HepG2 (cell line): ENCODE measurements at regions not wholly inside any gene's neighbourhood (a gene's known extent, or its start where the extent isn't known, plus 50 kb on each side); places are given as distances from the start of the nearest gene placed in this dataset.

ENCODE experiments used
- ATAC-seq: fragments of 200-7000 bp; cut with Tn5 transposase; 3 replicates; pipeline ENCODE4 v1.9.1; 2020; ENCODE audit warnings: mild to moderate bottlenecking, moderate library complexity
- BruUV-seq: library from RNA; stranded (reverse); fragments of 400-500 nt; replicated peaks from 2 replicates; lab custom pipeline; 2021; lab: Mats Ljungman, UMichigan
- CTCF ChIA-PET: fragments of 300-600 bp; formaldehyde crosslinking; extraction: SDS; loops from one replicate; lab custom pipeline; 2021; ENCODE audit warnings: low total read pairs, inconsistent platforms, low intra/inter-chr PET ratio; lab: Yijun Ruan, JAX
- POLR2A ChIA-PET: fragments of 350-600 bp; sonication (Branson Sonifier 250); formaldehyde crosslinking; loops from one replicate; lab custom pipeline; 2020; ENCODE audit warnings: antibody characterized with exemption, inconsistent platforms; lab: Yijun Ruan, JAX
- DNase-seq: peaks from one replicate; pipeline ENCODE4 v3.0.0-alpha.2; 2015; ENCODE audit warnings: low spot score
- FAIRE-seq: peaks from 3 replicates; lab custom pipeline; 2011; peaks lifted over from hg19 to GRCh38; lab: Jason Lieb, UNC
- H2AFZ ChIP-seq: one replicate; pipeline ENCODE4 v1.6.1; 2011; ENCODE audit warnings: low read length, inconsistent platforms
- H3K27ac ChIP-seq: fragments of 300-600 bp; 3 replicates; pipeline ENCODE4 v1.8.0; 2011; ENCODE audit warnings: mixed run types, mild to moderate bottlenecking, mixed read lengths, low read length, inconsistent platforms; ENCODE audit not compliant: insufficient read depth; ENCODE audit errors: extremely low read length
- H3K27me3 ChIP-seq, 2 experiments: fragments of 200-600 bp in 1 of 2; 2 replicates in 1 of 2; 3 replicates in 1 of 2; pipeline versions ENCODE4 v1.6.0 to v1.8.0; 2011; ENCODE audit warnings: low read length in 2 of 2, mild to moderate bottlenecking in 2 of 2, moderate library complexity in 2 of 2, inconsistent platforms in 1 of 2; ENCODE audit not compliant: insufficient read depth in 2 of 2, control insufficient read depth in 1 of 2
- H3K36me3 ChIP-seq, 2 experiments: fragments of 200-600 bp in 1 of 2; replicated peaks in 1 of 2; 2 replicates in 1 of 2; 3 replicates in 1 of 2; pipeline versions ENCODE4 v1.5.1 to v1.8.0; 2011; ENCODE audit warnings: low read length in 2 of 2, inconsistent platforms in 1 of 2; ENCODE audit not compliant: insufficient read depth in 2 of 2, control insufficient read depth in 1 of 2
- H3K4me1 ChIP-seq: 2 replicates; pipeline ENCODE4 v1.5.1; 2012; ENCODE audit warnings: low read length, inconsistent platforms; ENCODE audit not compliant: insufficient read depth
- H3K4me2 ChIP-seq: 2 replicates; pipeline ENCODE4 v1.6.0; 2011; ENCODE audit warnings: low read depth, low read length, inconsistent platforms
- H3K4me3 ChIP-seq, 3 experiments: fragments of 200-600 bp in 1 of 3; sonication (generic), shearing (Covaris generic) in 1 of 3; replicated peaks in 1 of 3; 2 replicates each; pipeline ENCODE4 v1.5.1; 2011 to 2016; ENCODE audit warnings: low read length in 3 of 3, inconsistent platforms in 2 of 3, low read depth in 2 of 3, mild to moderate bottlenecking in 2 of 3, control low read depth in 1 of 3, mixed read lengths in 1 of 3; ENCODE audit not compliant: insufficient read depth in 1 of 3
- H3K79me2 ChIP-seq: one replicate; pipeline ENCODE4 v1.6.1; 2011; ENCODE audit warnings: low read length, inconsistent platforms; ENCODE audit not compliant: insufficient read depth
- H3K9ac ChIP-seq: 2 replicates; pipeline ENCODE4 v1.6.0; 2011; ENCODE audit warnings: mild to moderate bottlenecking, low read depth, low read length, inconsistent platforms; ENCODE audit not compliant: insufficient read depth
- H3K9me3 ChIP-seq: 2 replicates; pipeline ENCODE4 v1.5.1; 2012; ENCODE audit warnings: mild to moderate bottlenecking, low read length
- H4K20me1 ChIP-seq: 2 replicates; pipeline ENCODE4 v1.6.0; 2011; ENCODE audit warnings: inconsistent platforms, mild to moderate bottlenecking, low read length, moderate library complexity; ENCODE audit not compliant: insufficient read depth
- HOXA5 ChIP-seq: sonication (generic); formaldehyde crosslinking; IDR thresholded peaks from 2 replicates; pipeline ENCODE4 v1.4.0; 2020; ENCODE audit warnings: missing genetic modification reagents
- JUN ChIP-seq: sonication (generic); formaldehyde crosslinking; IDR thresholded peaks from 2 replicates; pipeline ENCODE4 v1.4.0; 2020; ENCODE audit warnings: mild to moderate bottlenecking, missing genetic modification reagents
- KDM6A ChIP-seq: IDR thresholded peaks from 2 replicates; pipeline ENCODE4 v1.6.1; 2016; ENCODE audit warnings: low read depth
- TP53 ChIP-seq: sonication (generic); formaldehyde crosslinking; conservative IDR thresholded peaks from 2 replicates; pipeline ENCODE4 v1.4.0; 2020; ENCODE audit warnings: missing genetic modification reagents
- ZNF205 ChIP-seq: IDR thresholded peaks from 2 replicates; pipeline ENCODE4 v1.6.1; 2018; ENCODE audit warnings: missing biosample characterization, missing genetic modification reagents
- ZNF512 ChIP-seq: sonication (generic); formaldehyde crosslinking; IDR thresholded peaks from 2 replicates; pipeline ENCODE4 v1.4.0; 2020; ENCODE audit warnings: mild to moderate bottlenecking, missing genetic modification reagents
- ZNF614 ChIP-seq: IDR thresholded peaks from 2 replicates; pipeline ENCODE4 v1.6.1; 2018; ENCODE audit warnings: missing biosample characterization, missing genetic modification reagents, inconsistent platforms, borderline replicate concordance
- ZNF678 ChIP-seq: sonication (generic); formaldehyde crosslinking; IDR thresholded peaks from 2 replicates; pipeline ENCODE4 v1.4.0; 2020; ENCODE audit warnings: mild to moderate bottlenecking, missing genetic modification reagents
- ZNF720 ChIP-seq: sonication (generic); formaldehyde crosslinking; IDR thresholded peaks from 2 replicates; pipeline ENCODE4 v1.4.0; 2020; ENCODE audit warnings: missing genetic modification reagents
- ZNF790 ChIP-seq: sonication (generic); formaldehyde crosslinking; IDR thresholded peaks from 2 replicates; pipeline ENCODE4 v1.8.0; 2022; ENCODE audit warnings: missing genetic modification reagents, mild to moderate bottlenecking, borderline replicate concordance
- WGBS: methylation state at CpG from one replicate; pipeline ENCODE4 v1.1.6; 2017; ENCODE audit warnings: low lambda C conversion rate; 5-methylcytosine and 5-hydroxymethylcytosine counted together
- in situ Hi-C: cut with HindIII; loops from 2 replicates; pipeline ENCODE4 v1.10.0; 2017; ENCODE audit warnings: low pct_unique_long_range_greater_than_20kb; ENCODE audit not compliant: extremely low pct_ligation_motif_present
- intact Hi-C: fragments of 100-400 bp; cut with micrococcal nuclease; formaldehyde crosslinking; loops from one replicate; pipeline ENCODE4 v1.10.0; 2022; ENCODE audit not compliant: unreplicated experiment
- TF ChIP-seq, protein P1 (sequence below), 2 experiments: sonication (generic) in 1 of 2; formaldehyde crosslinking in 1 of 2; IDR thresholded peaks; 2 replicates each; pipeline versions ENCODE4 v1.5.1 to v1.6.1; 2011 to 2020; ENCODE audit warnings: borderline replicate concordance in 1 of 2, low read depth in 1 of 2, low read length in 1 of 2, mild to moderate bottlenecking in 1 of 2, missing genetic modification reagents in 1 of 2, moderate library complexity in 1 of 2
- TF ChIP-seq, protein P2 (sequence below): sonication (generic); formaldehyde crosslinking; IDR thresholded peaks from 2 replicates; pipeline ENCODE4 v1.4.0; 2020; ENCODE audit warnings: missing genetic modification reagents, borderline replicate concordance
- TF ChIP-seq, protein P3 (sequence below): sonication (generic); formaldehyde crosslinking; IDR thresholded peaks from 2 replicates; pipeline ENCODE4 v1.4.0; 2020; ENCODE audit warnings: mild to moderate bottlenecking, missing genetic modification reagents, borderline replicate concordance

GRCh38 chr5:15001517-15001916, 129.9 kb upstream of the ANKH start:
- in situ Hi-C loops, result loop anchor here (5.0 kb wide), 1 partner anchor 44 kb away; no protein-coding TSS in a partner anchor
- 33% methylated on average over 2 of the region's 2 CpGs for WGBS
- POLR2A ChIA-PET, result no interaction called here
- peaks cover 0 to 9% of the 10 kb centered on the region in 2 experiments; a peak in 1 of 5 replicates for H3K27me3 ChIP-seq
- CTCF ChIA-PET, result interaction anchor here (3.8 kb wide), 1 partner anchor 274 kb away, joined by 30 read pairs; no protein-coding TSS in a partner anchor
- H2AFZ ChIP-seq, result no peak overlapping the region
- peaks cover 25% of the 10 kb centered on the region for H3K4me1 ChIP-seq
- DNase-seq, result no peak
- no peak overlapping the region for H3K4me2 ChIP-seq
- BruUV-seq, result no TSS peak
- no peaks in the 10 kb centered on the region for H3K36me3 ChIP-seq
- ATAC-seq, result no peak
- FAIRE-seq, result no peak
- intact Hi-C loops, result no loop called here
- H3K9ac ChIP-seq, result no peak overlapping the region
- H3K4me3 ChIP-seq, result no peak overlapping the region
- H3K79me2 ChIP-seq, result no peaks in the 10 kb centered on the region
- H3K27ac ChIP-seq, result no peak overlapping the region
- H4K20me1 ChIP-seq, result no peaks in the 10 kb centered on the region
- H3K9me3 ChIP-seq, result 0 out of 2 replicates have a peak, but pooled peaks cover 5% of the 10 kb centered on the region
- no peak for TF ChIP-seq KDM6A (CRISPR knock-in tag)
- TF ChIP-seq ZNF790, result no peak
- no peak for TF ChIP-seq HOXA5 (CRISPR knock-in tag)
- TF ChIP-seq ZNF512 (CRISPR knock-in tag), result no peak
- TF ChIP-seq, protein P1, sequence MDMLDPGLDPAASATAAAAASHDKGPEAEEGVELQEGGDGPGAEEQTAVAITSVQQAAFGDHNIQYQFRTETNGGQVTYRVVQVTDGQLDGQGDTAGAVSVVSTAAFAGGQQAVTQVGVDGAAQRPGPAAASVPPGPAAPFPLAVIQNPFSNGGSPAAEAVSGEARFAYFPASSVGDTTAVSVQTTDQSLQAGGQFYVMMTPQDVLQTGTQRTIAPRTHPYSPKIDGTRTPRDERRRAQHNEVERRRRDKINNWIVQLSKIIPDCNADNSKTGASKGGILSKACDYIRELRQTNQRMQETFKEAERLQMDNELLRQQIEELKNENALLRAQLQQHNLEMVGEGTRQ (IDR thresholded peaks at IDR 0.05; ENCODE audit: low read depth, low read length), result no peak
- TF ChIP-seq, protein P1 (CRISPR knock-in tag; IDR thresholded peaks at IDR 0.05; ENCODE audit: borderline replicate concordance), result no peak
- no peak for TF ChIP-seq JUN (CRISPR knock-in tag)
- TF ChIP-seq, protein P2, sequence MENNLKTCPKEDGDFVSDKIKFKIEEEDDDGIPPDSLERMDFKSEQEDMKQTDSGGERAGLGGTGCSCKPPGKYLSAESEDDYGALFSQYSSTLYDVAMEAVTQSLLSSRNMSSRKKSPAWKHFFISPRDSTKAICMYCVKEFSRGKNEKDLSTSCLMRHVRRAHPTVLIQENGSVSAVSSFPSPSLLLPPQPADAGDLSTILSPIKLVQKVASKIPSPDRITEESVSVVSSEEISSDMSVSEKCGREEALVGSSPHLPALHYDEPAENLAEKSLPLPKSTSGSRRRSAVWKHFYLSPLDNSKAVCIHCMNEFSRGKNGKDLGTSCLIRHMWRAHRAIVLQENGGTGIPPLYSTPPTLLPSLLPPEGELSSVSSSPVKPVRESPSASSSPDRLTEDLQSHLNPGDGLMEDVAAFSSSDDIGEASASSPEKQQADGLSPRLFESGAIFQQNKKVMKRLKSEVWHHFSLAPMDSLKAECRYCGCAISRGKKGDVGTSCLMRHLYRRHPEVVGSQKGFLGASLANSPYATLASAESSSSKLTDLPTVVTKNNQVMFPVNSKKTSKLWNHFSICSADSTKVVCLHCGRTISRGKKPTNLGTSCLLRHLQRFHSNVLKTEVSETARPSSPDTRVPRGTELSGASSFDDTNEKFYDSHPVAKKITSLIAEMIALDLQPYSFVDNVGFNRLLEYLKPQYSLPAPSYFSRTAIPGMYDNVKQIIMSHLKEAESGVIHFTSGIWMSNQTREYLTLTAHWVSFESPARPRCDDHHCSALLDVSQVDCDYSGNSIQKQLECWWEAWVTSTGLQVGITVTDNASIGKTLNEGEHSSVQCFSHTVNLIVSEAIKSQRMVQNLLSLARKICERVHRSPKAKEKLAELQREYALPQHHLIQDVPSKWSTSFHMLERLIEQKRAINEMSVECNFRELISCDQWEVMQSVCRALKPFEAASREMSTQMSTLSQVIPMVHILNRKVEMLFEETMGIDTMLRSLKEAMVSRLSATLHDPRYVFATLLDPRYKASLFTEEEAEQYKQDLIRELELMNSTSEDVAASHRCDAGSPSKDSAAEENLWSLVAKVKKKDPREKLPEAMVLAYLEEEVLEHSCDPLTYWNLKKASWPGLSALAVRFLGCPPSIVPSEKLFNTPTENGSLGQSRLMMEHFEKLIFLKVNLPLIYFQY (CRISPR knock-in tag), result no peak
- TF ChIP-seq TP53, result no peak
- TF ChIP-seq, protein P3, sequence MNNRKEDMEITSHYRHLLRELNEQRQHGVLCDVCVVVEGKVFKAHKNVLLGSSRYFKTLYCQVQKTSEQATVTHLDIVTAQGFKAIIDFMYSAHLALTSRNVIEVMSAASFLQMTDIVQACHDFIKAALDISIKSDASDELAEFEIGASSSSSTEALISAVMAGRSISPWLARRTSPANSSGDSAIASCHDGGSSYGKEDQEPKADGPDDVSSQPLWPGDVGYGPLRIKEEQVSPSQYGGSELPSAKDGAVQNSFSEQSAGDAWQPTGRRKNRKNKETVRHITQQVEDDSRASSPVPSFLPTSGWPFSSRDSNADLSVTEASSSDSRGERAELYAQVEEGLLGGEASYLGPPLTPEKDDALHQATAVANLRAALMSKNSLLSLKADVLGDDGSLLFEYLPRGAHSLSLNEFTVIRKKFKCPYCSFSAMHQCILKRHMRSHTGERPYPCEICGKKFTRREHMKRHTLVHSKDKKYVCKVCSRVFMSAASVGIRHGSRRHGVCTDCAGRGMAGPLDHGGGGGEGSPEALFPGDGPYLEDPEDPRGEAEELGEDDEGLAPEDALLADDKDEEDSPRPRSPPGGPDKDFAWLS, result no peak
- TF ChIP-seq ZNF614, result no peak
- TF ChIP-seq ZNF205 (CRISPR knock-in tag), result no peak
- no peak for TF ChIP-seq ZNF678
- TF ChIP-seq ZNF720 (CRISPR knock-in tag), result no peak
